ENCODE measurements at regions not wholly inside any gene's neighbourhood (a gene's known extent, or its start where the extent isn't known, plus 50 kb on each side); places are given as distances from the start of the nearest gene placed in this dataset.

DNA sequence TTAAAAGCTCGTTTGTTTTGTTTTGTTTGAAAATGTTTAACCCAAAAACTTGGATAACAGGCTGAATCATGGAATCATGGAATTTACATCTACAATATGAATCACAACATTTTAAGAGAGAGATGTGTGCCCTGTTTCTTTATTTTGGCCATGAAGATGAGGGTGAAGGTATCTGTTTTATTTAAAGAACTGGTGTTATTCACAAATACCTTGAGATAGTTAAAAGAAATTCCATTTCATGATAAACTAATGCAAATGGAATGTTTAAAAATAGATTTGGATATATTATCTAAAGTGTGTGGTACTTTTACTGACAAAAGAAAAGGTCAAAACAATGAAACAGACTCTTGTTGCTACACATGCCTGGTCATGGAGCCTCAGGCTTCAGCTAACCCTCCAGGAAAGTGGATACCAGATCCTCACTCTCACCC lies 486.0 kb upstream of the CFAP20DC start:
- TF ChIP-seq POLR2AphosphoS5 (IDR thresholded peaks at IDR 0.05; ENCODE audit: low read depth, low read length) (no peak), SIN3A (IDR thresholded peaks at IDR 0.05; ENCODE audit: borderline replicate concordance, insufficient read depth, low read length) (no peak), TAF1 (IDR thresholded peaks at IDR 0.05; ENCODE audit: borderline replicate concordance, insufficient read depth, low read length) (no peak), FOXP2 (optimal IDR thresholded peaks at IDR 0.05; ENCODE audit: borderline replicate concordance, extremely low read depth, extremely low read length, insufficient read depth) (no peak)
- TF ChIP-seq, protein P1, sequence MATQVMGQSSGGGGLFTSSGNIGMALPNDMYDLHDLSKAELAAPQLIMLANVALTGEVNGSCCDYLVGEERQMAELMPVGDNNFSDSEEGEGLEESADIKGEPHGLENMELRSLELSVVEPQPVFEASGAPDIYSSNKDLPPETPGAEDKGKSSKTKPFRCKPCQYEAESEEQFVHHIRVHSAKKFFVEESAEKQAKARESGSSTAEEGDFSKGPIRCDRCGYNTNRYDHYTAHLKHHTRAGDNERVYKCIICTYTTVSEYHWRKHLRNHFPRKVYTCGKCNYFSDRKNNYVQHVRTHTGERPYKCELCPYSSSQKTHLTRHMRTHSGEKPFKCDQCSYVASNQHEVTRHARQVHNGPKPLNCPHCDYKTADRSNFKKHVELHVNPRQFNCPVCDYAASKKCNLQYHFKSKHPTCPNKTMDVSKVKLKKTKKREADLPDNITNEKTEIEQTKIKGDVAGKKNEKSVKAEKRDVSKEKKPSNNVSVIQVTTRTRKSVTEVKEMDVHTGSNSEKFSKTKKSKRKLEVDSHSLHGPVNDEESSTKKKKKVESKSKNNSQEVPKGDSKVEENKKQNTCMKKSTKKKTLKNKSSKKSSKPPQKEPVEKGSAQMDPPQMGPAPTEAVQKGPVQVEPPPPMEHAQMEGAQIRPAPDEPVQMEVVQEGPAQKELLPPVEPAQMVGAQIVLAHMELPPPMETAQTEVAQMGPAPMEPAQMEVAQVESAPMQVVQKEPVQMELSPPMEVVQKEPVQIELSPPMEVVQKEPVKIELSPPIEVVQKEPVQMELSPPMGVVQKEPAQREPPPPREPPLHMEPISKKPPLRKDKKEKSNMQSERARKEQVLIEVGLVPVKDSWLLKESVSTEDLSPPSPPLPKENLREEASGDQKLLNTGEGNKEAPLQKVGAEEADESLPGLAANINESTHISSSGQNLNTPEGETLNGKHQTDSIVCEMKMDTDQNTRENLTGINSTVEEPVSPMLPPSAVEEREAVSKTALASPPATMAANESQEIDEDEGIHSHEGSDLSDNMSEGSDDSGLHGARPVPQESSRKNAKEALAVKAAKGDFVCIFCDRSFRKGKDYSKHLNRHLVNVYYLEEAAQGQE (IDR thresholded peaks at IDR 0.05; ENCODE audit: insufficient read depth in 1 of 2, low read depth in 2 of 2, low read length in 2 of 2) = no peak
